ENCODE measurements at regions not wholly inside any gene's neighbourhood (a gene's known extent, or its start where the extent isn't known, plus 50 kb on each side); places are given as distances from the start of the nearest gene placed in this dataset.
"Not testable (repeated sequence)": the region's sequence is repeated elsewhere in the genome, so short reads cannot be mapped to it uniquely, and the experiment has no call there.

- TF ChIP-seq CTCF, POLR2A (IDR thresholded peaks at IDR 0.05): not testable (repeated sequence)
Observed at GRCh38 chr3:82153892-82154291, 392.4 kb upstream of the GBE1 start.
